Activated CD4-positive, alpha-beta T cell treated with anti-CD3 and anti-CD28 coated beads for 4 hours (primary cell): ENCODE measurements at regions not wholly inside any gene's neighbourhood (a gene's known extent, or its start where the extent isn't known, plus 50 kb on each side); places are given as distances from the start of the nearest gene placed in this dataset.
"Not testable (repeated sequence)": the region's sequence is repeated elsewhere in the genome, so short reads cannot be mapped to it uniquely, and the experiment has no call there.

ENCODE experiments used
- DNase-seq, 2 donors: peaks; one replicate each; pipeline ENCODE4 v3.0.0-alpha.2; 2020

- DNase-seq, result not testable (repeated sequence)
These were observed 59.4 kb upstream of the SMURF2 start for GRCh38 chr17:64721556-64721955.

DNA sequence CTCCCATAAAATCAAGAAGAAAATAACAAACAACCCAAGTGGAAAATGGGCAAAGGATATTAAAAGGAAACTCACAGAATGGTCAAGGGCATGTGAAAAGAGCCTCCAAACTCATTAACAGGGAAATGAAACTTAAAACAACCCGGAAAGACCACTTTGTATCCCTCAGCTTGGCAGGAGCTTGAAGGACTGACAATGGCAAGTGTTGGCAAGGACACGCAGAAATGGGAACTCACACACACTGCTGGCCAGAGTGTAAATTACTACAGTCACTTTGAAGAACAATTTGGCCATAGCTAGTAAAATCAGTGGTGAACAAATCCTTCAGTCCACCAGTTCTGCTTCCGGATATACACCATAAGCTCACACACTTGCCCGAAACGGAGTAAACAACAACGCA lies 58.1 kb upstream of the SMURF2 start:
- DNase-seq, result not testable (repeated sequence)

GRCh38 chr17:64719517-64719916 lies 57.4 kb upstream of the SMURF2 start:
- DNase-seq, result not testable (repeated sequence)

GRCh38 chr17:64718816-64719215 lies 56.7 kb upstream of the SMURF2 start:
- not testable (repeated sequence) for DNase-seq

DNA sequence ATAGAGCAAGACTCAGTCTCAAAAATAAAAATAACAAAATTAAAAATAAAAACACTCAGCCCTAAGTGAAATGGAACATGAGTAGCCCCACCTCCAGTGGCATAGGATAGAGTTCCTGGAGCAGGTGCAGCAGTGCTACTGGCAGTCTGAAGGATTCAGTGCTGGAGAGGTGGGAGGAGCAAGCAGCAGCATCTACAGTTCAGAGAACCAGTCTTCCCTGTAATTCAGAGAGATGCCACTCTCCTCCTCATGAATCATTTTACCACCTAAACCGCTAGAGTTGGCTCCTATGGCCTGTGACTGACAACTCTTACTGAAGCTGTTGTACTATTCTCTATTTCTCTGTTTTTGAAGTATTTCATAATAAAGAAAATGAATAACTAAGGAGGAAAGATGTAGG lies 56.0 kb upstream of the SMURF2 start:
- no peak for DNase-seq

DNA sequence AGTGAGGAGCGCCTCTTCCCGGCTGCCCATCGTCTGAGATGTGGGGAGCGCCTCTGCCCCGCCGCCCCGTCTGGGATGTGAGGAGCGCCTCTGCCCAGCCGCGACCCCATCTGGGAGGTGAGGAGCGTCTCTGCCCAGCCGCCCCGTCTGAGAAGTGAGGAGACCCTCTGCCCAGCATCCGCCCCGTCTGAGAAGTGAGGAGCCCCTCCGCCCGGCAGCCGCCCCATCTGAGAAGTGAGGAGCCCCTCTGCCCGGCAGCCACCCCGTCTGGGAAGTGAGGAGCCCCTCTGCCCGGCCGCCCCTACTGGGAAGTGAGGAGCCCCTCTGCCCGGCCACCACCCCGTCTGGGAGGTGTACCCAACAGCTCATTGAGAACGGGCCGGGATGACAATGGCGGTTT lies 54.4 kb upstream of the SMURF2 start:
- not testable (repeated sequence) for DNase-seq

- DNase-seq, result not testable (repeated sequence)
These were observed 51.7 kb upstream of the SMURF2 start for GRCh38 chr17:64713786-64714185.

- peak in 1 of 2 donors; percentile 19 for DNase-seq
These were observed 50.6 kb upstream of the SMURF2 start for GRCh38 chr17:64712557-64713351.
